NCI-H524 (cell line): ENCODE measurements at regions not wholly inside any gene's neighbourhood (a gene's known extent, or its start where the extent isn't known, plus 50 kb on each side); places are given as distances from the start of the nearest gene placed in this dataset.
"Not testable (repeated sequence)": the region's sequence is repeated elsewhere in the genome, so short reads cannot be mapped to it uniquely, and the experiment has no call there.

Source experiments
- DNase-seq, 2 experiments: peaks; one replicate each; lab custom pipeline; 2025; lab: John Stamatoyannopoulos, UW

DNA sequence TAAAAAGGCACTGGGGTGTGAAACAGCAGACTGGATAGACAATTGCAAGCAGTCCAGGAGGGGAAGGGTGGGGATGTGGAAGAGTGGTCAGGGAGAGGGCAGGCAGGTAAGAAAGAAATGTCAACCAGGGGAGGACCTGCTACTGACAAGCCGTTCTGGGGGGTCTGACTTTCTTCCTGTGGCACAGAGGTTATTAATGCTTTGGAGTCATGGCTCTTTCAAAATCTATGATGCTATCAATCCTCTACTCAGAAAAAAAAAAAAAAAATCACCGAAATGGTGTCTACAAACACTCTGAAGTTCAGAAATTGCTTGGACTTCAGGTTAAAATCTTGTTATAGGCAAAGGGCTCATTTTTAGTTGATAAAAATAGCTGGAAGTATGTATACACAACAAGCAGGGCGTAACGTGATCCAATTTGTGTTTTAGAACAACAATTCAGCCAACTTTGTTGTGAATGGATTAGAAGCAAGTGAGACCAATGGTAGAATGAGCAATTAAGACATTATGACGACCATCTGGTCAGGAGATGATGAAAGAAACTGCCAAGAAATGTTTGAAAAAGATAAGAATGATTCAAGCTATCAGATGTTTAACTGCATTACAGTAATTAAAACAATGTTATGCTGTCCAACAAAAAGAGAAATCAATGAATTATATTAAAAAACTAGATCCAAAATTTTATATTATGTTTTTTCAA lies 255.2 kb downstream of the DEPDC1B start:
- DNase-seq, result peak in 1 of 2 experiments; percentile 39

DNA sequence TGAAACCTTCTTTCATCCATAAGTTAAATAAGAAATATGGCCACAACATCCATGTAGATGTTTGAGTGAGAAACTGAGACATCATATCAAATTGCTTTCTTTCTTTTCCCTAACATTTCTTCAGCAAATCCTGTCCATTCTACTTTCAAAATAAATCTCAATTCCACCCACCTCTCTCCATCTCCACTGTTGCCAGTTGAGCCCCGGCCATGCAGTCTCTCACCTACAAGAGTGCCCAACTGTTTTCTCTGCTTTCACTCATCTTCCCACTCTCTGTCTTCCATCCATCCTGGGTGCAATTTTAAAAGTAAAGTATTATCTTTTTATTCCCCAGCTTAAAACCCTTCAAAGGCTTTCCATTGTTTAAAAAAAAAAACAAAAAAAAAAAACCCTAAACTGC lies 260.4 kb downstream of the DEPDC1B start:
- DNase-seq, result no peak

DNA sequence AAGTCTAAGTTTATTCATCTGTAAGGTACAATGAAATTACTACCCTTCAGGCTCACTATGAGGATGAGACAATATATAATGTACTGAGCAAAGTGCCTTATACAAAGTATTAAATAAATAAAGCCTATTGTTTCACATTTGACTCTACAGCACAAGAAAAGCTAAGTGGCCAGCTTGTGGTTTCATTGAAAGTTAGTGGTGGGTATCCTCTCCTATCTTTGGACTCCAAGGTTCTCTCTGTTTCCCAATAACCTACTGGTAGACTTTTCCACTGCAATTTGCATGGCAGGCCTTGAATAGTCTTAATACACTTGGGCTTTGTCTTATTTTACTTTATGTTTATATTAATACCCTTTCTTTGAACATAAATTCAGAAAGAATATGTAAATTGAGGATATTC lies 262.7 kb downstream of the DEPDC1B start:
- DNase-seq, result no peak

DNA sequence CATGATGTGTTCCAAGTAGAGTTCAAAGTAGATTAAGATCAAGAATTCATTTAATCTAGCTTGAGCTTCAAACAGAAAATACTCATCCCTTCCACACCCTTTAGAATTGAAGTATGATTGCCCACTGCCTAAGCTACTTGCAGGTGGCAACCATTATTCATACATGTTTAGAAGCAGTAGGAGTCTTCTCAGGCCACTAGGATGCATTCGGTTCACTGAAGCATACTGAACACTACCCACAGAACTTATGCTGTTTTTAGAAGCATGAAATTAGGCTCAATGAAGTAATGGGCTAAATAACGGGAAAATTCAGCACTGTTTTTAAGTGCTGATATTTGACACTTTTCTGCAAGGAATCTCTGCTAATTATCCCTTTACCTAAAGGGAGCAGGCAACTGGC lies 263.4 kb downstream of the DEPDC1B start:
- DNase-seq, result no peak

DNA sequence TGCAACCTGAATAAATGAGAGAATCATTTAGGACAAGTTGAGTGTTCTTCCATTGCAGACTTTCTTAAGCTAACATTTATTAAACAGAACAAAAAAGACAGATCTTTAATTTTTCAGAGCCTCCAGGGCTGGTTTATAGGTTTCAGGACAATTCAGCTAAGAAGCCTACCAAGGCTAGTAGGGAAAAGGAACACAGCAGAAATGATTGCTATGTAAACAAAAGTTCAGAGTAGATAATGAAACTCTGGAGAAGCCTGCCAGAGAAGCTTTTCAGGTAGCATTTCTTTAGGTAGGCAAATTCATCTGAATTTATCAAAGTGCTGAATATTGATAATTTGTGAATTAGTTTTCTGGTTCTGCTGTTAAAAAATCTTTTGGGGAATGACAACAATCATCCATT lies 264.2 kb downstream of the DEPDC1B start:
- no peak for DNase-seq

DNA sequence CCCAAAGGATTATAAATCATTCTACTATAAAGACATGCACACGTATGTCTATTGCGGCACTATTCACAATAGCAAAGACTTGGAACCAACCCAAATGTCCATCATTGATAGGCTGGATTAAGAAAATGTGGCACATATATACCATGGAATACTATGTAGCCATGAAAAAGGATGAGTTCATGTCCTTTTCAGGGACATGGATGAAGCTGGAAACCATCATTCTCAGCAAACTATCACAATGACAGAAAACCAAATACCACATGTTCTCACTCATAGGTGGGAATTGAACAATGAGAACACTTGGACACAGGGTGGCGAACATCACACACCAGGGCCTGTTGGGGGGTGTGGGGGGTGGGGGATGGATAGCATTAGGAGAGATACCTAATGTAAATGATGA lies 273.8 kb downstream of the DEPDC1B start:
- DNase-seq, result not testable (repeated sequence)

DNA sequence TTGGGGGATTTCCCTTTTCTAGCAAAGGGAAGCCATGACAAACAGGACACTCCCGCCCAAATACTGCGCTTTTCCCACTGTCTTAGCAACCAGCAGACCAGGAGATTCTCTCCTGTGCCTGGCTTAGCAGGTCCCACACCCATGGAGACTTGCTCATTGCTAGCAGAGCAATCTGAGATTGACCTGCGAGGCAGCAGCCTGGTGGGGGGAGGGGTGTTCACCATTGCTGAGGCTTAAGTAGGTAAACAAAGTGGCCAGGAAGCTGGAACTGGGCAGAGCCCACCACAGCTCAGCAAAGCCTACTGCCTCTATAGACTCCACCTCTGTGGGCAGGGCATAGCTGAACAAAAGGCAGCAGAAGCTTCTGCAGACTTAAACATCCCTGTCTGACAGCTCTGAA lies 279.2 kb downstream of the DEPDC1B start:
- DNase-seq, result not testable (repeated sequence)

DNA sequence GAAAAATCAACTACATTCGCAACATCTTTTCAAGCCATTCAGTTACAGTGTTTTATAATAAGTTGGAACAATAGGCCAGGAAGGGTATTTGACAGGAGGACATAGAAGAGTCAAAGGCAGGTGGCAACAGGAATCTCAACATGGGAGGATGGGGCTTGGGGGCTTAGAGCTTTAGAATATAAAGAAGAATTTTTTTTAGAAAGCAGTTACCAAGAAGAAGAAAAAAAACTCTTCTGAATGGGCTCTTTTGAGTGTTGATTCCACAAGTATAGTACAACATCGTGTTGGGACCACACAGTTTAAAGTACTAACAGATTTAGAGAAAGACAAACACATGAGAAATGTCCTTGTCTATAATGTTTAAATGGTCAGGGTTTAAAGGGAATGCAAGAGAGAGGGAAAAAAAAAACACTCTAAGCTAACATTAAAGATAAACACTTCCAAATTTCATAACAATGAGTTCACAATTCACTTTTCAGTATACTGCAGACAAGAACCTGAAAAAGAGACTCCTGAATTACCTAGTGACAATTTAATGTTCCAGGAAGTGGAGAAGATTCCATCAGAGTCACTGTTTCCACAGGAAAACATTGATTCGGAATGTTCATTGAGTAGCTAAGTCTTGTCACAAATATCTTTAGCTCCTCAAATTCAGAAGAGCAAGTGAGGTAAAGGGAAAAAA lies 282.3 kb downstream of the DEPDC1B start:
- no peak for DNase-seq

DNA sequence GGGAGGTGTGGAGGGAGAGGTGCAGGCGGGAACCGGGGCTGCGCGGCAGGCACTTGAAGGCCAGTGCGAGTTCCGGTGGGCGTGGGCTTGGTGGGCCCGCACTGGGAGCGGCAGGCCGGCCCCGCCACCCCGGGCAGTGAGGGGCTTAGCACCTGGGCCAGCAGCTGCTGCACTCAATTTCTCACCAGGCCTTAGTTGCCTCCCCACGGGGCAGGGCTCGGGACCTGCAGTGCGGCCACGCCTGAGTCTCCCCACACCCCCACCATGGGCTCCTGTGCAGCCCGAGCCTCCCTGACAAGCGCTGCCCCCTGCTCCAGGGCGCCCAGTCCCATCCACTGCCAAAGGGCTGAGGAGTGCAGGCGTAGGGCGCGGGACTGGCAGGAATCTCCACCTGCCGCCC lies 284.5 kb downstream of the DEPDC1B start:
- no peak for DNase-seq

DNA sequence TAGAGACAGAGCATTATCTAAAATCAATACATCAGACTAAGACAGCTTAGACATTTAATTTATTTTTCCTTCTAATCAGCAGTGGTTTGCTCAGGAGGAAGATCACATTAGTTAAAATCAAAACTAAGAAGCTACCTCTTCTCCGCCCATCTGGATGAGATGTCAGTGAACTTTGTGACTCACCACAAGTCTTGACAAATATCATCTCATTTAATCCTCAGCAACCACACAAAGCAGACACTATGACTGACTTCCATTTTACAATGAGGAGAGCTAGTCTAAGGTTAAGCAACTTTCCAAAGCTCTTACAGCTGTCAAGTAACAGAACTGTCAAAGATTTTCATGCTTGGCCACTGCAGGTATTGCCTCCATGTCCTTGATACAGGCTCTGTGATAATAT lies 289.5 kb downstream of the DEPDC1B start:
- no peak for DNase-seq

DNA sequence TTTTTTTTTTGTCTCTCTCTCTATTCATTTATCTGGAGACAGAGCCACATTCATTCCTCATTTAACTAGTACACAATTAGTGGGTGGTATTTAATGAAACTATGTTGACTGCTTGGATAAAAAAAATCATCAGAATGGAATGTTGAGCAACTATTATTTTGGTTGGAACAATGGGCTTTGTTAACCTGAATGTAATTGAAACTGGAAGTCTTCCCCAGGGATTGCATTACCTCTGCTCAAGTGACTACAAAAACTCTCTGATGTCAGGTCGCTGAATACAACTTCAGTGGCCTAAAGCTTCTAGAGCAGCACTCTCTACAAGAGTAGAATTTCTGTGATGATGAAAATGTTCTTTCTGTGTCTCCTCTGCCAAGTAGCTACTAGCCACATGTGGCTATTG lies 295.8 kb downstream of the DEPDC1B start:
- no peak for DNase-seq

DNA sequence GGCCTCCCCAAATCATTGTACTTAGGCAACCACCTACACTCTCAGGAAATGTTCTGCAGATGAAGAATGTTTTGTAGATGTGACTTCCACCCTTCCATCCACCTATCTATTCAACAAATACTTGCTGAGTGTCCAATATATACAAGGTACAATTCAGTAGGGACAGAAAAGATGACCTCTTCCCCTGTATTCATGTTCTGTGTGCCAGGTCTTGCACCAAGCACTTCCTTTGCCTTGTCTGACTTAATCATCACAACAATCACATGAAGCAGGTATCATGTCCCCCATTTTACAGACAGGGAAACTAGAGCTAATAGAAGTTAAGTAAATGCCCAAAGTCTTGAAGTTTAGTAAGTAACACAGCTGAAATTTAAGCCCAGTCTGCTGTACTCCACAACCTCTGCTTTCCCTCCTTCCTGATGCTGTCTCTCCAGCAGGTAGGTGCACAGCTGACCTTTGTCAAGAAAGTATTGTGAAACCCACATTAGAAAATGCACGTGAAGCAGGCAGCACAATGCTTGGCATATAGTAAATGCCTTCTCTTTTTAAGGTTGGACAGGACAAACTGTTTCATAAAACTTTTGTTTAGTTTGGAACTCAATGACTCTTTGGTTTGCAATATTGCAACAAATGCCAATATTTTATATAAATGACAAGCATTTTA lies 296.5 kb downstream of the DEPDC1B start:
- no peak for DNase-seq

DNA sequence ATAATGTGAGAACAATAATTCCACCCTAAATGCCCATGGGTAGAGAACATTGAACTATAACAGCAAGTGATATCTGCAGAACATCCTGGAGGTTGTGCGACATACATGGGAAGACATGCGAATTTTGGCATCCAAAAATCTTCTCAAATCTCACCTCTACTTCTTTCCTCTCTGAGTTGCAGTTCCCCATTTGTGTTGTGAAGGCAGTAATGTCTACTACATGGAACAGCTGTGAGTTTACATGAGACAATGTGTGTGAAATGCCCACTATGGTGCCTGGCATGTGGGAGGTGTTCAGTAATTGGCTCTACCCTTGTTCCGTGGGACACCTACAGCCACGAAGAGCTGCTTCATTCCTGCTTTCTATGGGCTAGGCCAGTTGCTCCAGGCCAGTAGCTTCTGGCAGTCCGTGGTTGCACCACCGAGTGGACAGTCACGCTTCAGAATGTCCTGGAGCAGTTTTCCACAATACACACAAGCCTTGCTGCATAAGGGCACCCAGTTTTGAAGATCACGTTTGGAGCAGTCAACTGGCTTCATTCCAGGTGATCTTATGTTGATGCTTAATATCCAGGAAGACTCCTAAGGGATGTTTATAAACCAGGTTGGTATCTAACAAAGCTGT lies 297.7 kb downstream of the DEPDC1B start:
- DNase-seq, result no peak

DNA sequence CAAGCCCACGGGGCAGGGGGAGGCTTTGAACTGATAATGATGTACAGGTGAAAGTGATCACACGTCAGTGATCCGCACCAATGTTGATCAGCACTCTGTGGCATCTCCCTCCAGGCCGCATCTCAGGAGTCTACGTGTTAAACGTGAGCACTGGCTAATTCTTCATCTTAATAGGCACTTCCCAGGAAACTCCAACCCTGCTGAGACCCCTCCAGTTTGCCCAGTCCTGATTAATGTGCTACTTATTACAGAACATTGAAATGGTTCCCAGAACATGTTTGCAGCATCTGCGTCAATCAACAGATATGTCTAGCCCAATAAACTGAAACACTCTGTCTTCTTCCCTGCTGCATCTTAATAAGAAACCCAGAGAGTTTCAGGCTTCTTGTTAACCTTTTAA lies 298.4 kb downstream of the DEPDC1B start:
- DNase-seq, result no peak

DNA sequence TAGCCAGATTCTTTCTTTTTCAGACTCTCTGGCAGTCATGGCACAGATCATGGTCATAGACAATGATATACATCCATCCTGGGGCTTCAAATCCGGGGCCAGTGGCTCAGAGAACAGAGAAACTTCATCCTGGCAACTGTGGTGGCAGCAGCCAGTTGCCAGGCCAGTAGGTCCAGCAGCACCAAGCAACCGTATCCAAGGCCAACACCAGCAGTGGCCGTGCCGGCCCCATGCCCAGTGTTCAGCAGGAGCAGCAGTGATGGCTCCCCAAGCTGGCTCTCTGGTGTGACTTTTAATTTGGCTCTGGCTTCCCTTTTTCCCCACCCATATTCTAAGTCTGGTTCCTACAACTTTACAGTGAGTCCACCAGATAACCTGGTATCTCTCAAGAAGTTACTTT lies 300.5 kb downstream of the DEPDC1B start:
- DNase-seq, result no peak

DNA sequence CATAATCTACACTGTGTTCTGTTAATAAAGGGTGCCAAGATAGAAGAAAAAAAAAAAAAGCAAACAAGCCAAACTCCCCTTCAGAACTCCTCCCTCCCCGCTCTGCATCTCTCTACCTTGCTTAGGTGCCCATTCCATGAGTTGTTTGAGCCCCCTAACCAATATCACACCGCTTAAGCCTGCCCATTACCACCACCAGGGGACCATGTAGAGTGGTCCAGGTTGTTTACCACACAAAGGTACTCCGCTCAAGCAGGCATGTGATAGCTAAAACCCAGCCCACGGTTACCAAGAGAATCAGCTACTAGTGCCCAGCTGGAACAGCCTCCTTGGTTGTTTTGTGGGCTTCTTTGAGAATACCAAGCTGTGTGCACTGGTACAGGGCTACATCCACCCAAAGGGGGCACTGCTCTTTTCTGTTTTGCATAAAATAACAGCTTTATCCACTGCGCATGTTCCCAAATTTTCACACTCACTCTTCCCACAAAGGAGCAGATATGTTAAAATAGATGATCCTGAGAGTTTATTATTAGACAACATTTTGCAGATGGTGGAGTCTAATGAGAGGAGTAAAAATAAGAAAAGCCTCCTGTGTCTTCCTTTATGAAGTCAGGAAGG lies 304.1 kb downstream of the DEPDC1B start:
- DNase-seq, result no peak

DNA sequence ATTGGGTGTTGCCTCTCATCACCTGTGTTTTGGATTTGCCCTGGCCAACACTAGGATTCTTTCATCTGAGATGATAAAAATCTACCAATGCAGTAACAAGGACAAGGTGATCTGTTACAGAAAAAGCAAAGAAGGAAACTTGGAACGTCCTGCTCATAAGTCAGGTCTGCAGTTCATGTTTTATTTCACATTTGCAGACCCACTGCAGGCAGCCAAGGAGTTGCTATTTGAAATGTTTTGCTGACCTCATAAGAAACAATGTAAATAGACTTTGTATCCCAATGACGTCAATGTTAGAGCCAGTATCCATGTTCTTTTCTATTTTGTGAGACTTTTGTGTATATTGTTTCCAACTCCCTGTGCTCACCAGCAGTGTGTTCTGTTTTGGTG lies 312.9 kb downstream of the DEPDC1B start:
- DNase-seq, result no peak

DNA sequence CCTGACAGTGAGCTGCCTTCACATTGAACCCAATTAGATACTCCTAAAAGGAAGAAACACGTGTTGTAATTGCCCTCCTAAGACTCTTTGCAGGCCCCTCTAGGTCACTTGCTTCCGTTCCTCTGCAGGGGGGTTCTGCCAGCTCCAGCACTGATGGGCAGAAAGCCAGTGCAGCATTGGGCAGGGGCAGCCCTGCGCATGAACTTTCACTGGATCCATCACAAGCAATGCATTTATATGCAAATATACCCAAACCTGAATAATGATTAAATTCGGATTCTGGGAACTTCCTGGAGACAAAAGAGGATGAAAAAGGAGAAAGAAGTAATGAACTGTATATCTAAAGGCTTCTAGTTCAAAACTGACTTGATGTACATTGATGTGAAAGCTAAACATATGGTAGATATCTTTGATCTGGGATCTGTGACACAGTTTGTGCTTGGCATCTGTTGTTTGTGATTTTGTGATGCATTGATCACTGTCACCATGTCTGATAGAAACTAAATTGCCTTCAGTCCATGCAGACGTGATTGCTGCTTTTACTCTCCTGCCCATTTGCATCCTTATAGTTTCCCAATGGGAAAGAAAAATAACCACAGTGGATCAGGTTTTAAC lies 313.4 kb downstream of the DEPDC1B start:
- peak in 1 of 2 experiments; percentile 20 for DNase-seq

DNA sequence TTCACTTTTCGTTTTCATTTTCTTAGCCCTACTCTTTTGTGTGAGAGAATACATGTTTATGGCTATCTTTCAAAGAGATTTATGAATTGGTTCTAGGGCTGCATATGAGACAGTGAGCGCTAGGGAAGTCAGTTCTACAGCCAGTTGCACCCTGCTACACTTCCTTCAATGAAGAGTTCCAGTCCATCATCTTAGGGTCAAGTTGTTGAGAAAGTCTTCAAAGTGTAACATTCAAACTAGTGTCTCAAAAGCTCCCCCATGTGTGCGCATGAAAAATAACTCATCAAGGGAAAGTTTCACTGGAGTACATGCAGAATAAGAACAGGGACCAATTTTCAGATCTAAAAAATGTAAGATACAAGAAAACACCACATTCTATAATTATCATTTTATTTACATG lies 317.2 kb downstream of the DEPDC1B start:
- peak in 1 of 2 experiments; percentile 46 for DNase-seq

DNA sequence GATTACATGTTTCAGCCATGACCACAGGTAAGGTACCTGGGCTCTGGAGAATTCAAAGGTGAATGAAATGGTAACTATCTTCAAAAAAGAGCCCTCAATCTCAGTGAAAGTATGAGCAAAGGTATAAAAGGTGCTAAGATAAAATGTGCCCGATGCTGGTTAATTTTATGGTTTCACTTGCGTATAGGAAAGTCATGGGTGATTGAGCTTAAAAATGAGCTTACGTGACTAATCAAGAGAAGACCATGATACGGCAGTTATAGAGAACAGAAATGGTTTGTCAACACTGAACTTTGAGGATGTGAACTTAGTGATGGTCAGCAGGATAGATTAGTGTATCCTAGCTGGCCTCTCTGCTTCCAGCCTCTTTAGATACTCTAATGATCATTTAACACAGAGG lies 320.1 kb downstream of the DEPDC1B start:
- no peak for DNase-seq

DNA sequence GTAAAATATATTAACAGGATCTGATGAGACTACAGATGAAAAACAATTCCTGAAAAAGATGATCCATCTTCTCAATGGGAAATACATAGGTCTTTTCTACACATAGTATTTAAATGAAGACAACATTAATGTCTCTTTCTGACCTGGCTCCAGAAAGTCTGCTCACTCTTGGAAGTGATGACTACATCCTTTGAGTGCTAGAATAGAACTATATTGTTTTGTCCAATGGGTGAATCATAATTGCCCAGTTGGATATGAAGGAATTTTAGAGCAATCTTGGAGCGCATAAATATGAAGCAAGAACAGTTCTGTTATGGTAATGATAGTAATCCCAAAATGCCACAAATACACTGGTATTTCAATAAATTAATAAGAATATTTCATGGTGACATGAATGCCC lies 322.1 kb downstream of the DEPDC1B start:
- DNase-seq, result no peak

DNA sequence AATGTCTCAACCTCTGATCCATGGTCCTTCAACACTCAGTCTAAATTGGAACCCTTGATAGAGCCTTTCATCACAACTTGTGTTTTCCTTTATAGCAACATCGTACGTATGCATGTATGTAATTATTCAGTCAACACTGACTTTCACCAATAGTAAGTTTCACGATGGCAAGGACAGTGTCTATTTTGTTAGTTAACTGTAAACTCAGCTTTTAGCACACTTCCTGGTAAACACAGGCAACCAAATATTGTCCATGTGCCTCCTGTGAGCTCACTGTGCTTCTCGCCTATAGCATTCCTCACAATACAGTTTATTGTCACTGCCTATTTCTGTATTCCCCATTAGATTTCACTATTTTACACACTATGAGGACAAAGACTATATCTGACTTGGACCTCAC lies 323.1 kb downstream of the DEPDC1B start:
- DNase-seq, result no peak
